HG02588 (cell line): ENCODE measurements at regions not wholly inside any gene's neighbourhood (a gene's known extent, or its start where the extent isn't known, plus 50 kb on each side); places are given as distances from the start of the nearest gene placed in this dataset.
"Not testable (repeated sequence)": the region's sequence is repeated elsewhere in the genome, so short reads cannot be mapped to it uniquely, and the experiment has no call there.

ENCODE experiments used
- ATAC-seq: cut with Tn5 transposase; IDR thresholded peaks from one replicate; pipeline ENCODE4 v1.9.1; 2021; ENCODE audit warnings: mild to moderate bottlenecking, moderate library complexity; ENCODE audit not compliant: unreplicated experiment

DNA sequence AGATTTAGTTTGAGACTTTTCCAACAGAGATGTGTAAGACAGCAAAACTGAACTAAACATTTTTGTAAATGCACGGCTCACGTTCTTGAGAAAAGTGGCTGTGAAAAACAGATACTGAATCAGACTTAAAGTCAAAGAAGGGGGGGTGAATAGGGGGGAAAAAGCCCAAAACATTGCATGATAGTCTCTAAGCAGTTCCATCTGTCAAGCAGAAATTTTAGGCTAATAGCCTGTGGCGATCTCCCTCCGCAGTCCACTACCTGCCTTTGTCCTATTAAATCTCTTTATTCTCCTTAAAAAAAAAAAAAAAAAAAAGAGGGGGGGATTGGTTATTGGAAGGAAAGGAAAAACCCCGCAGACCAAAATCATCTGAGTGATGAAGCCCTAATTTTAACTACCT lies 217.6 kb upstream of the NFIA start:
- ATAC-seq: no peak

DNA sequence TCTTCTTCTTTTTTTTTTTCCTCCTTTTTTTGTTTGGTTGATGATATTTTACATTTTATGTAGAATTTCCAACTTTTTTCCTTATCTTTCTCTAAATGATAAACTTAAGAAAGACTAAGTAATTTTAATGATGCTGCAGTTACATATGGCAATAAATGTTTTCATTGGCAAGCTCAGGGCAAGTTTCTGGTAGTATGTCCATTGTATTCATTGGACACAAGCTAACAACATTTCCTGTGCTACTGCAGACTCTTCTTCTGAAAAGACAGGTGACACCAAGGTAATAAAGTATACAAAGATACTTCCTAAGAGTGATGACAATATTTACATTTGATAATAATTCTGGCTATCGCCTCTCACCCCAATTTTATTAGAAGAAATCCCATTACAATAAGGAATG lies 219.2 kb upstream of the NFIA start:
- no peak for ATAC-seq

DNA sequence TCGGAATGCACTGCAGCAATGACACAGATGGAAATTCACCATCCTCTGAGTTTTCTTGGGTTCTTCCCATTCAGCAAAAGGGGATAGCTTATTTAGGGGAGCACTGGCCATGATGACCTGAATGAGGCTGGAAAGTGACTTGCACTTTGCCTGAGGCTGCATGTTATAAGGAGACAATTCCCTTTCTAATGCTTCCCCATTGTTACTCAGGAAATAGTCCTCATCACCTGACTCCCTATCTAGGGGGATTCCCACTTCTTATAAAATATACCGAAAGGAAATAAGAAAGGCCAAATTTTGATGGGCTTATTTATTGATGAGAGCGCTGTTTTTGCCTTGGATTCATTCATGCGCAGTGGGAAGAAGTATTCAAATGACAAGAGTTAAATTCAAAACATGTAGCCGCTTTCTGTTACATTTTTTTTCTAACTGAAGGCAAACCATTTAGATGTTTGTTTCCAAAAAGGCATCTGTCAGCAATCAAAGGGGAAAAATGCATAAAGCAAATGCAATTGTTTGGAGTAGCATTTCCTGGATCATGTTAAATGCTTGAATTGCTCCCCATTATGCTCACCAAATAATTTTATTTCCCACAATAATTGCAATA lies 220.3 kb upstream of the NFIA start:
- no peak for ATAC-seq

DNA sequence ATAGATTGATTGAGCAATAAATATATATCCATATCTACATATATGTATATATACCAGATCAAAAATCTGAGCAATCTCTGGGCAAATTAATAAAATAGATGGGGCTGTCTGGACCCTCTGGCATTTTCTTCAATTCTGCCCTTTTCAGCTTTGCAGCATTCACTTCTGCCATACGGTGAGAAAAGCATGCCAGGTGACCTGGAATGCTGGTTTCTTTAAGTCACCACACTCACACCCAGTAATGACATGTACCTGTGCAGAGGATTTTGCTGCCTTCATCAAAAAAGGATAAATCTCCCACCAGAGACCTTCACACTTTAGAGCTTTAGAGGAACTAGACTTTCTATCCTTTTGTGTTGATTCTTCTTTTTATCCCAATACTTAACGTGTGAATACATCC lies 223.2 kb upstream of the NFIA start:
- no peak for ATAC-seq

DNA sequence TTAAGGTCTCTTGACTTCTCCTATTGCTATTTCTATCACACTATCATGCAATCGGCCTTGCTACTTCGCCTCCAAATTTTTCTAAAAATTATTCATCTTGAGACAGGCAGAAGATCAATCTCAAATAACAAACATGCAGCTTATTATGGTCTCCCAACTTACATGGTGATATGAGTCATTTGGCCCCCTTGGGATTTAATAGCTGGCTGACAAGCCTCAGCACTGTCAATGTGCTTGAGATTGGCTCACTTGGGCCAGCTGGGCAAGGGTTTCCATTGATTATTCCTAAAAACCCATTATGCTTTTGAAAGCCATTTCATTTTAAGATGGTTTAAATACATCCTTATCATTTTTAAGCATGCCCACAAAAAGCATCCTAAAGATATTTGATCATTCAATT lies 224.5 kb upstream of the NFIA start:
- no peak for ATAC-seq

- no peak for ATAC-seq
Measured at GRCh38 chr1:60850084-60850483, 232.3 kb upstream of the NFIA start.

GRCh38 chr1:60849401-60849800 lies 233.0 kb upstream of the NFIA start:
- ATAC-seq: no peak

DNA sequence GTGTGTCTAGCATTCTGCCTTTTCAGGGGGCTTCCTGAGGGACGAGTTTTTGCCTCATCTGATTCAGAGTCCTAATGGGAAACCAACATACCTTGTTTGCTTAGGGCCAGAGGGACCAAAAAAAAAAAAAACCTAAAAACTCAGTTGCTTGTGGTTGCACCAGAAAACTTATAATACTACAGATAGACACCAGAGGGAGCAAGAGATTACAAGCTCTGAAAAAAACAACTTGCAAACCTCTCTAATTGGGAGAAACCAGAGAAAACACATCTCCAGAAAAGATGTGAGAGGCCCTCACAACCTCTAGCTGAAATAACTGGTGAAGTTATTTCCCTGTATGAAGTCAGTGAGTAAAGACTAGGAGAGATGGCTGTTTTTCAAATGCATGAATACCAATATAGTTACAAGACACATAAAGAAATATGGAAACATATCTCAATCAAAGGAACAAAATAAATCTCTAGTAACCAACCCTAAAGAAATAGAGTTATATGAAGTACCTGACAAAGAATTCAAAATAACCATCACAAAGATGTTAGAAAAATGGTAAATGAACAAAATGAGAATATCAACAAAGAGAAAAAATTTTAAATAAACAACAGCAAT lies 233.7 kb upstream of the NFIA start:
- no peak for ATAC-seq

DNA sequence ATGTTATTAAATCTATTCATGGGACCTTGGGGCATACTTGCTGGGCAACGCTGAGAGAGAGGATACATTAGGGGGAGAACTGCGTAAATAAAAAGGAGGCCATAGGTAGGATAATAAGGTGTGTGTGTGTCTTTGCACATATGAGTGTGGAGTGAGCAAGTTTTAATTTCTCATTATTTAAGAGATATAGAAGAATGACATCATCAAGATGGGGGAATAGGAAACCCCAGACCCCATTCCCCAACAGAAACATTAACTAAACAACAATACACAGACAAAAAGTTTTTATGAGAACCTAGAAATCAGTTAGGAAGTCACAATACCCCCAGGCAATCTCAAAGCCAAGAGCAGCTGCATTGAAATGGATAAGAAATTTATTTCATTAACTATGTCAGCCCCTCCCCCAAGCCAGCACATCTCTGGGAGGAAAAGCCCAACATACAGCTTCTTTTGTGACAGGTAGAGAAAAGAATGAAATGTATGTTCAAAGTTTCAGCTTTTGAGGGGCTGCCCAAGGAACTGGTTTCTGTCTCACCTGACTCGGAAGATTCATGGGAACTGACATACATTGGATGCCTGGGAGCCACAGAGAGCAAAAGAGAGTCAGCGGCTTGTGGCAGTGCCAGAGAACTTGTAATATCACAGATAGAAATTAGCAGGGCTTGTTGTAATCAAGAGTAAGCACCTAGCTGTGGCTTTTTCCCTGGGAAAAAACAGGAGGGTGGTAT lies 234.3 kb upstream of the NFIA start:
- ATAC-seq: no peak

DNA sequence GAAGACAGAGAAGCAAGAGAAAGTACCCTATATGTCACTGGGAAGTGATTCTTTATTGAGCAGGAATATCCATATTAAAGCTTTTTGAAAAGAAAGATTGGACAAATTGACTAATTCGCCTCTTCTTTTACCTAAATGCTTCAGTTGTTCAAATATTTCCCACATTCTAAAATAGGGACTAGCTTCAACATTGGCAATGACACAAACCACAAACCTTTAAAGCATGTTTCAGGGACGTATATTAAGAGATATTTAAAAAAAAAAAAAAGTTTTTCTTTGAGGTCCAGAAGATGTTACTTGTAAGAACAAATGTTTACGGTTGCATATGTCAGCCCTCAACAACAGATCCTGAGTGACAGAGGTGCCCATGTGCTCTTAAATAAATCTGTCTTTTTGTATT lies 235.0 kb upstream of the NFIA start:
- no peak for ATAC-seq

DNA sequence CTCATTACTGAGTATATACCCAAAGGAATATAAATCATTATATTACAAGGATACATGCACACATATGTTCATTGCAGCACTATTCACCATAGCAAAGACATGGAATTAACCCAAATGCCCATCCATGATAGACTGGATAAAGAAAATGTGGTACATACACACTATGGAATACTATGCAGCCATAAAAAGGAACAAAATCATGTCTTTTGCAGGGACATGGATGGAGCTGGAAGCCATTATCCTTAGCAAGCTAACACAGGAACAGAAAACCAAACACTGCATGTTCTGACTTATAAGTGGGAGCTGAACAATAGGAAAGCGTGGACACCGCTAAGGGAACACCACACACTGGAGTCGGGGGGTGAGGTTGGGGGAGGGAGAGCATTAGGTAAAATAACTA lies 236.7 kb upstream of the NFIA start:
- ATAC-seq: not testable (repeated sequence)

- ATAC-seq: no peak
Measured at GRCh38 chr1:60842304-60842703, 240.1 kb upstream of the NFIA start.

DNA sequence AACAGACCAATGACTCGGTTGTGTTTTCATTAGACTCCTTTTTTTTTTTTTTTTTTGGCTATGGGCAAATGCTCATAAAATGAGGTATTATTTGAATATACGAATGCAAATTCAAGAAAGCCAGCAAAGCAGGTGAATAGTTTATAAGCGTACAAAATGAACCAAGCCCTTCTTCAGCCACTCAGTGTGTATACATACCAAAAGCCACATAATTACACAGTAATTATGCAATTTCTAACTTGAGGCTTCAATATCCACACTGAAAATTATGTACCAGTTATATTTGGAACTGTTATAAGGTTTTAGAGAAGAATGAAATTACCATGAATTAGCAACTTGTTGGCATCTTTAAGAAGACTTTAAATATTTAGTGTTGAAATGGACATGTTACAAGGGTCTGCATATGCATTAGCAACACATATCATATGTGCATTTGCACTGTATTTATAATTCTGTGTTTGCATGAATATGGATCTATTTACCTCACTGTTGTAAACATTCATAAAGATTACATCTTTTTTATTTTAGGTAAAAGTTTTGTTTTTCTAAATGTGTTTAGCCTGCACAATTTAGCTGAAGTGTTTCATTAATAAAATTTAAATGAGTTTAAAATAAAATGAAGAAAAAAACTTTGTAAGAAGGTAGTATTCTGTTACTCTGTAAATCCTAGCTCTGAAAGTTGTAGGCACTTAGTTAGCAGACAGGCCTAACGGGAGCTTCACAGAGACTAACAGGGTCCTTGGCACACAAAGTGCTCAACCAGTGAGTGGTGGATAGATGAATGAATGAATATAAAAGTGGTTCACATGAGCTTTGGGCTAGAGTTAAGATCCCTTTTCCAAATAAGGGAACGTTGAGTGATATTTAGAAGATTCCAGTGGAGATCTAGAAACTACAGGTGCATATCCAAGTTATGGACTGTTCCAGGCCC lies 241.0 kb upstream of the NFIA start:
- no peak for ATAC-seq

DNA sequence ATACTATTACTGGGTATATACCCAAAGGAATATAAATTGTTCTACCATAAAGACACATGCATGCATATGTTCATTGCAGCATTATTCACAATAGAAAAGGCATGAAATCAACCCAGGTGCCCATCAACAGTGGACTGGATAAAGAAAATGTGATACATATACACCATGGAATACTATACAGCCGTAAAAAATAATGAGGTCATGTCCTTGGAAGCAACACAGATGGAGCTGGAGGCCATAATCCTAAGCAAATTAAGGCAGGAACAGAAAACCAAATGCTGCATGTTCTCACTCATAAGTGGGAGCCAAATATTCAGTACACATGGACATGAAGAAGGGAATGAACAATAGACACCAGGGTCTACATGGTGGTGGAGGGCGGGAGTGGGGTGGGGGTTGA lies 241.9 kb upstream of the NFIA start:
- not testable (repeated sequence) for ATAC-seq

DNA sequence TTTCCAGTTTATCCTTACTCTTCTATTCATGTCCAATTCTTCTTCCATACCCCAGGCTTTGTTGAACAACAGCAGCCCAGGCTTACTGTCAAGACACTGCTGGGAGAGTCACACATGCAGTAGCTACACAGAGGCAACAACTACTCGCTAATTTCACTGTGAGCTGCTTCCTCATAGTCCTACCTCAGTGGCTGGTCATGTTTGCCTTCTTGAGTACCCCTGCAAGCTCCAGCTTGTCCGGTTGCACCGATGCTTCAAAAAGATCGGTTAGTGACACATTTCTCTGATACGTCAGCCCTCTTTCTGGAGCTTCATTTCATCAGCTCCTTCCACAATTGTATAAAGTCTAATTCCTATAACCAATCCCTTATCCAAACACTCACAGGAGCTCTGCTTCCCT lies 246.7 kb upstream of the NFIA start:
- ATAC-seq: no peak

DNA sequence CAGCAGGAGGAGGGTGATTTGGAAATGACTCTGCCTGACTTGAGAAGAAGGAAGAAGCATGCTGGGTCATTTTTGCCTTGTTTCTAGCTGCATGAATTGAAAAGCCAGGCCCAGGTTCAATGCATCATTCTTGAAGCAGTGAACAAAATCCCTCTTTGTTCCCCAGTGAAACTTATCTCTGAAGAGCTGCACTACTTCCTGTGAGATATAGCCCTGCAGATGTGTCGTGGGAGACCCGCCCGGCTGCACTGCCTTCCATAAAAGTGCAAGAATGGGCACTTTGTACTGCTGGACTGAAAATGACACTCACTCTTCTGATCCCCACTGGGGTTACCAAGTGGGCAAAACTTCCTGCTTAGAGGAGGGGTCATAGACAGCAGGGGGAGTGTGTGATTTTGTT lies 249.2 kb upstream of the NFIA start:
- ATAC-seq: no peak

- ATAC-seq: no peak
Measured at GRCh38 chr1:60832367-60832766, 250.0 kb upstream of the NFIA start.

DNA sequence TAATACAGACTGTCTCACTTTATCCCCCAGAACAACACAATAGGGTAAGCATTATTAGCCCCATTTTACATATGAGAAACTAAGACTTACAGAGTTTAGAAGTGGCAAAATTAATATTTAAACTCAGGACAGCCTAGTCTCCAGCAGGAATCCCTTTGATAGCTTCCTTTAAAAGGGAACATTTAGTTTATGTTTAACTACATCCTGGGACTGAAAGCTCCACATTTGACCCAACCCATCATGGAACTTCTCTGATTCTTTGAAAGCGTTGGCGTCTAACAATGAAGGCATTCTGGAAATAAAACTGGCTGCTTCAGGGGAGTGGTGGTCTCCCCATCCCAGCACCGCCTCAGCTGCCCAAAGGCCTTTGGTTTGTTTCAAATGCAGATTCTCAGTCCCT lies 250.6 kb upstream of the NFIA start:
- ATAC-seq: no peak

DNA sequence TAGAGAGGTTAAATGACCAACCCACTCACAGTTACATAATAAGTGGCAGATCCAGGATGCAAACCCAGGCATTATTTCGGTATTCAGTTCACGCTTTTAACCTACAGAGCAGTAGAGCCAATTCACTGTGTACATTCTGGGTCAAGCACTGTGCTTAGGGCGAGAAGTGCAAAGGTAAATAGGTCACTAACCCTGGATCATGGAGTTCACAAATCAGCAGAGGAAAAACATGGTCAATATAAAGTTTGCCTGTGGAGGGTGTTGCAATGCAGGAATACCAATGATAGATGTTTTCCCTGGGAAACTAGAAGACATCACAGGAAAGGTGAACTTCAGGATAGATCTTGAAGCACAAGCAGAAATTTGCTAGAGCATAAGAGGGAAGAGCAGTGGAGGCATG lies 253.4 kb upstream of the NFIA start:
- ATAC-seq: no peak

DNA sequence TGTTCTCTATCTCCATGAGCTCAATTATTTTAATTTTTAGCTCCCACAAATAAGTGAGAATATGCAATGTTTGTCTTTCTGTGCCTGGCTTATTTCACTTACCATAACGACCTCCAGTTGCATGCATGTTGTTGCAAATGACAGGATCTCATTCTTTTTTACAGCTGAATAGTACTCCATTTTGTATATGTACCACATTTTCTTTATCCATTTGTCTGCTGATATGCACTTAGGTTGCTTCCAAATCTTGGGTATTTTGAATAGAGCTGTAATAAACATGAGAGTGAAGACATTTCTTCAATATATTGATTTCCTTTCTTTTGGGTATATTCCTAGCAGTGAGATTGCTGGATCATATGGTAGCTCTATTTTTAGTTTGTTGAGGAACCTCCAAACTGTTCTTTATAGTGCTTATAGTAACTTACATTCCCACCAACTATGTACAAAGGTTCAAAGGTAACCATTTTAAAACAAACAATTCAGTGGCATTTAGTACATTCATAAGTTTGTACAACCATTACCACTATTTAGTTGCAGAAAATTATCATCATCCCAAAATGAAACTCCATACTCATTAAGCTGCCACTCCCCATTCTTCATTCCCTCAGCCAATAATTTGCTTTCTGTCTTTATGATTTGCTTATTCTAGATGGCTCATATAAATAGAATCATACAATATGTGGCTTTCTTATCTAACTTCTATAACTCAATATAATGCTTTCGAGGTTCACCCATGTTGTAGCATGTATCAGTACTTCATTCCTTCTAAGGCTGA lies 255.9 kb upstream of the NFIA start:
- ATAC-seq: no peak

DNA sequence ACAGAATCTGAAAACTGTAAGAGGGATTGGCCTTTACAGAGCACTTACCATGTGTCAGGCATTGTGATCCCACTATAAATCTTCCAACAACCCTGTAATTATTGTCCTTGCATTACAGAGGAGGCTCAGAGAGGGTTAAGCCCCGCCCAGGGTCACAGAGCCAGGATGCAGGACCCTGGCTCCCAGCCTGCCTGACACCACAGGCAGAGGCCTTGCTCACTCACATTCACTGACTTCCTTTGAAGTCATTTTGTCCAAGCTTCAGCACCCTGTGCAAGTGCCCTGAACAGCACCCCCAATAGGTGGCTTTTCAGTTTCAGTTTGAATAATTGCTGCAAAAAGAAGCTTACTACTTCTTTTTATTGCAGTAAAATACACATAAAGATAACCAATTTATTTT lies 256.8 kb upstream of the NFIA start:
- no peak for ATAC-seq
